ENCODE measurements at regions not wholly inside any gene's neighbourhood (a gene's known extent, or its start where the extent isn't known, plus 50 kb on each side); places are given as distances from the start of the nearest gene placed in this dataset.

GRCh38 chr1:224521904-224522734, 87.5 kb upstream of the WDR26 start:
- intact Hi-C loops (cut with micrococcal nuclease), result no loop called here
- H3K4me1 ChIP-seq, result no peaks in the 10 kb centered on the region
- no peaks in the 10 kb centered on the region for H3K9me3 ChIP-seq (replicated peaks)
- H3K4me3 ChIP-seq, result no peak overlapping the region
- no peak for DNase-seq
- TF ChIP-seq, protein P1, sequence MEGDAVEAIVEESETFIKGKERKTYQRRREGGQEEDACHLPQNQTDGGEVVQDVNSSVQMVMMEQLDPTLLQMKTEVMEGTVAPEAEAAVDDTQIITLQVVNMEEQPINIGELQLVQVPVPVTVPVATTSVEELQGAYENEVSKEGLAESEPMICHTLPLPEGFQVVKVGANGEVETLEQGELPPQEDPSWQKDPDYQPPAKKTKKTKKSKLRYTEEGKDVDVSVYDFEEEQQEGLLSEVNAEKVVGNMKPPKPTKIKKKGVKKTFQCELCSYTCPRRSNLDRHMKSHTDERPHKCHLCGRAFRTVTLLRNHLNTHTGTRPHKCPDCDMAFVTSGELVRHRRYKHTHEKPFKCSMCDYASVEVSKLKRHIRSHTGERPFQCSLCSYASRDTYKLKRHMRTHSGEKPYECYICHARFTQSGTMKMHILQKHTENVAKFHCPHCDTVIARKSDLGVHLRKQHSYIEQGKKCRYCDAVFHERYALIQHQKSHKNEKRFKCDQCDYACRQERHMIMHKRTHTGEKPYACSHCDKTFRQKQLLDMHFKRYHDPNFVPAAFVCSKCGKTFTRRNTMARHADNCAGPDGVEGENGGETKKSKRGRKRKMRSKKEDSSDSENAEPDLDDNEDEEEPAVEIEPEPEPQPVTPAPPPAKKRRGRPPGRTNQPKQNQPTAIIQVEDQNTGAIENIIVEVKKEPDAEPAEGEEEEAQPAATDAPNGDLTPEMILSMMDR (IDR thresholded peaks at IDR 0.05; ENCODE audit: borderline replicate concordance), result no peak
- H3K27me3 ChIP-seq (ENCODE audit: low read depth), result no peaks in the 10 kb centered on the region
- no peaks in the 10 kb centered on the region for H3K36me3 ChIP-seq
- no peak overlapping the region for H3K27ac ChIP-seq (replicated peaks)

DNA sequence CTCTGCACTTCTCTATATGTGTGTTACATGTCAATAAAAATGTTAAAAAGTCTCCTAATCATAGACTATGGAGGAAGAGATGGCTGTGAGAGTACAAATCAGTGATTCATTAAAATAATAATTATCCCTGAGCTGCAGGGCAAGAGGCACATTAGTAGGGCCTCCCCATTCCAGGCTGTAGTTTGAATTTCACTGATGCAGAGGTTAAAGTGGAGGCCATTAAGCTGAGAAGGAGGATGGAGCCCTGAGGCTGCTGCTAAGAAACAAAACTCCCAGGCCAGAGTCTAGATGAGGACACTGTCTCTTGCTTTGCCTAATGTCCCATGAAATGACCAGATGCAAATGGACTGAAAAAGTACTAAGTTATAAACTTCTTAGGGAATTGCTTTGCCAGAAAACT, 89.1 kb upstream of the WDR26 start:
- Histone ChIP-seq H3K9me3 (replicated peaks) (no peaks in the 10 kb centered on the region), H3K4me3 (no peak overlapping the region), H3K4me1 (no peaks in the 10 kb centered on the region), H3K36me3 (no peaks in the 10 kb centered on the region), H3K27me3 (ENCODE audit: low read depth) (no peaks in the 10 kb centered on the region), H3K27ac (replicated peaks) (no peak overlapping the region)
- TF ChIP-seq, protein P1 (IDR thresholded peaks at IDR 0.05; ENCODE audit: borderline replicate concordance), result no peak
- no peak for DNase-seq
- intact Hi-C loops (cut with micrococcal nuclease), result no loop called here

GRCh38 chr1:224524679-224525078, 90.1 kb upstream of the WDR26 start:
- no peak for DNase-seq
- Histone ChIP-seq H3K27ac (replicated peaks) (no peak overlapping the region), H3K36me3 (no peaks in the 10 kb centered on the region), H3K9me3 (replicated peaks) (no peaks in the 10 kb centered on the region), H3K4me3 (no peak overlapping the region), H3K4me1 (no peaks in the 10 kb centered on the region), H3K27me3 (ENCODE audit: low read depth) (no peaks in the 10 kb centered on the region)
- intact Hi-C loops (cut with micrococcal nuclease), result no loop called here
- TF ChIP-seq, protein P1 (IDR thresholded peaks at IDR 0.05; ENCODE audit: borderline replicate concordance), result no peak

DNA sequence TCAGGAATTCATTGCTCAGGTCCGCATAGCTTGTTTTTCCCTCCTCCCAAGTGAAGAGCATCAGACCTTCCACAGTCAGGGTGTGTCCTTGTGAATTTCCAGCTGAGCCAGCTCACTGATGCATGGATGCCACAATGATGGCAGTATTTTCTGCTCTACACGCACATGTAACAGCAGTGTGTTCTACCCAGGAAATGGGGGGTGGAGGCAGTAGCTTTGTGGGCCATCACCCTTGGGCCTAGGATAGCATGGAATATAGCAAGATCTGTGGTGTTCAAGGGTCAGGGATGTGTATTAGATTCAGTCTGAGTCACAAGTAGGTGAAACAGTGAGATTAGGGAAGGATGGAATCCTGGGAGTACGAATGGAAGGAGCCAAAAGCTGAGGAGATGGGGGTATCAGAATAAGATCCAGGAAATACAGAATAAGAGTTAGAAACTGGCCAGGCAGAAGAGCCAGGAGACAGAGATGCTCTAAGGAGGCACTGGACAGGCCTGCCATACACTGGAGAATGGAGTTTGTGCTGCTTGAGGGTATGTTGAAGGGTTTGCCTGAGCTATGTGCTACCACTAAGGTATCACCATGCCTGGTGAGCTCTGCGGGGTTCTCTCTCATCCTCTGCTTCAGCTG, 90.6 kb upstream of the CNIH3 start:
- DNase-seq, result no peak
- TF ChIP-seq, protein P1 (IDR thresholded peaks at IDR 0.05; ENCODE audit: borderline replicate concordance), result no peak
- Histone ChIP-seq H3K4me3 (no peak overlapping the region), H3K9me3 (replicated peaks) (no peaks in the 10 kb centered on the region), H3K27ac (replicated peaks) (no peak overlapping the region), H3K4me1 (no peaks in the 10 kb centered on the region), H3K36me3 (no peaks in the 10 kb centered on the region), H3K27me3 (ENCODE audit: low read depth) (no peaks in the 10 kb centered on the region)
- intact Hi-C loops (cut with micrococcal nuclease), result no loop called here

- no peaks in the 10 kb centered on the region for H3K36me3 ChIP-seq
- H3K9me3 ChIP-seq (replicated peaks), result no peaks in the 10 kb centered on the region
- no peak for DNase-seq
- no peaks in the 10 kb centered on the region for H3K27me3 ChIP-seq (ENCODE audit: low read depth)
- TF ChIP-seq, protein P1 (IDR thresholded peaks at IDR 0.05; ENCODE audit: borderline replicate concordance), result no peak
- H3K4me1 ChIP-seq, result no peaks in the 10 kb centered on the region
- intact Hi-C loops (cut with micrococcal nuclease), result no loop called here
- H3K4me3 ChIP-seq, result no peak overlapping the region
- no peak overlapping the region for H3K27ac ChIP-seq (replicated peaks)
Observed at GRCh38 chr1:224526771-224527170, 89.3 kb upstream of the CNIH3 start.
